Cardiac muscle cell (in vitro differentiated cells and primary cell): ENCODE measurements at regions not wholly inside any gene's neighbourhood (a gene's known extent, or its start where the extent isn't known, plus 50 kb on each side); places are given as distances from the start of the nearest gene placed in this dataset.
A peak's percentile ranks its signal among the peaks of the same experiment; 100 is the strongest.

Experiments used
- DNase-seq, 2 donors: peaks; one replicate each; pipeline versions ENCODE4 v3.0.0 to v3.0.0-alpha.2; 2010 to 2017; ENCODE audit warnings: low read depth in 1 of 2, low spot score in 1 of 2
- H3K27ac ChIP-seq: fragments of 200-600 bp; sonication (generic); 2 replicates; pipeline ENCODE4 v1.5.1; 2016
- H3K27me3 ChIP-seq: fragments of 200-600 bp; sonication (generic); 2 replicates; pipeline ENCODE4 v1.6.0; 2016; ENCODE audit warnings: control low read depth
- H3K36me3 ChIP-seq: fragments of 200-600 bp; sonication (generic); 2 replicates; pipeline ENCODE4 v1.5.1; 2016; ENCODE audit warnings: control low read depth
- H3K4me1 ChIP-seq: fragments of 200-600 bp; sonication (generic); 2 replicates; pipeline ENCODE4 v1.8.1; 2017; ENCODE audit warnings: low read depth, mild to moderate bottlenecking, mixed run types
- H3K4me3 ChIP-seq: fragments of 200-600 bp; sonication (generic); 2 replicates; pipeline ENCODE4 v1.5.1; 2016; ENCODE audit warnings: mild to moderate bottlenecking
- H3K9me3 ChIP-seq: fragments of 200-600 bp; sonication (generic); 2 replicates; pipeline ENCODE4 v1.5.1; 2017; ENCODE audit warnings: low read depth, mild to moderate bottlenecking, control low read depth
- TF ChIP-seq, protein P1 (sequence below): IDR thresholded peaks from 2 replicates; pipeline ENCODE4 v1.5.1; 2012; ENCODE audit warnings: low read depth, mild to moderate bottlenecking, low read length

DNA sequence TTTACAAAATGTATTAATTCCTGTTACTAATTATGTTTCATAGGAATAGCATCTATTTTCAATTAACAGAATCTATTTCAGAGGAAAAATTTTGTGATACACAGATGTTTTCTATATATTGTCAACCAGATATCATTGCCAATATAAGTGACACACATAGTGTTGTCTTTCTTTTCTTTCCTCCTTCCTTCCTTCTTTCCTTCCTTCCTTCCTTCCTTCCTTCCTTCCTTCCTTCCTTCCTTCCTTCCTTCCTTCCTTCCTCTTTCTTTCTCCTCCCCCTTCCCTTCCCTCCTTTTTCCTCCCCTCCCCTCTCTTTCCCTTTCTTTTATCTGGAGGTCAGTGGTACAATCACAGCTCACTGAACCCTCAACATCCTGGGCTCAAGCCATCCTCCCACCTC, 146.5 kb upstream of the DSEL start:
- TF ChIP-seq, protein P1, sequence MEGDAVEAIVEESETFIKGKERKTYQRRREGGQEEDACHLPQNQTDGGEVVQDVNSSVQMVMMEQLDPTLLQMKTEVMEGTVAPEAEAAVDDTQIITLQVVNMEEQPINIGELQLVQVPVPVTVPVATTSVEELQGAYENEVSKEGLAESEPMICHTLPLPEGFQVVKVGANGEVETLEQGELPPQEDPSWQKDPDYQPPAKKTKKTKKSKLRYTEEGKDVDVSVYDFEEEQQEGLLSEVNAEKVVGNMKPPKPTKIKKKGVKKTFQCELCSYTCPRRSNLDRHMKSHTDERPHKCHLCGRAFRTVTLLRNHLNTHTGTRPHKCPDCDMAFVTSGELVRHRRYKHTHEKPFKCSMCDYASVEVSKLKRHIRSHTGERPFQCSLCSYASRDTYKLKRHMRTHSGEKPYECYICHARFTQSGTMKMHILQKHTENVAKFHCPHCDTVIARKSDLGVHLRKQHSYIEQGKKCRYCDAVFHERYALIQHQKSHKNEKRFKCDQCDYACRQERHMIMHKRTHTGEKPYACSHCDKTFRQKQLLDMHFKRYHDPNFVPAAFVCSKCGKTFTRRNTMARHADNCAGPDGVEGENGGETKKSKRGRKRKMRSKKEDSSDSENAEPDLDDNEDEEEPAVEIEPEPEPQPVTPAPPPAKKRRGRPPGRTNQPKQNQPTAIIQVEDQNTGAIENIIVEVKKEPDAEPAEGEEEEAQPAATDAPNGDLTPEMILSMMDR, result no peak
- no peak overlapping the region for H3K27ac ChIP-seq
- H3K4me3 ChIP-seq, result no peak overlapping the region

DNA sequence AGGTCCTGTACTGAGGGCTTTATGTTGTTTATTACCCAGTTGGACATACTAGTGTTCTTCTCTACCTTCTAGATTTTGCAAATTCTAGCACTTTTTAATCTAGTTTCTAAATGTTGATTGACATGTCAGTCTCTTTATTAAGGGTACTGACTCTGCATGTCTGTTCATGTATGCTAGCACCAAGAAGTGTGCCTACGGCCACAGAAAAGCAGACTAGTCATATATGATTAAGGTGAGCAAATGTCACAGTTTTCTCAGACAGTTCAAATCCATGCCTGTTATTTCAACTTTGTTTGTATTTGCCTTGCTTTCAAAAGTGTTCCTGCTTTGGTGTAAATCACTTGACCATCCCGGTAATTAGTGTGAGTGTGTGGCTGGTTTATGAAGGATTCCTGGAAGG, 145.0 kb upstream of the DSEL start:
- H3K4me3 ChIP-seq, result no peak overlapping the region
- H3K36me3 ChIP-seq, result no peaks in the 10 kb centered on the region
- no peak for DNase-seq
- H3K9me3 ChIP-seq, result no peaks in the 10 kb centered on the region
- TF ChIP-seq, protein P1, result no peak
- H3K4me1 ChIP-seq, result no peaks in the 10 kb centered on the region
- H3K27ac ChIP-seq, result no peak overlapping the region
- no peaks in the 10 kb centered on the region for H3K27me3 ChIP-seq

More for the DNA sequence above, 146.5 kb upstream of the DSEL start:
- Histone ChIP-seq H3K27me3 (no peaks in the 10 kb centered on the region), H3K4me1 (no peaks in the 10 kb centered on the region), H3K36me3 (no peaks in the 10 kb centered on the region), H3K9me3 (no peaks in the 10 kb centered on the region)
- DNase-seq, result no peak

DNA sequence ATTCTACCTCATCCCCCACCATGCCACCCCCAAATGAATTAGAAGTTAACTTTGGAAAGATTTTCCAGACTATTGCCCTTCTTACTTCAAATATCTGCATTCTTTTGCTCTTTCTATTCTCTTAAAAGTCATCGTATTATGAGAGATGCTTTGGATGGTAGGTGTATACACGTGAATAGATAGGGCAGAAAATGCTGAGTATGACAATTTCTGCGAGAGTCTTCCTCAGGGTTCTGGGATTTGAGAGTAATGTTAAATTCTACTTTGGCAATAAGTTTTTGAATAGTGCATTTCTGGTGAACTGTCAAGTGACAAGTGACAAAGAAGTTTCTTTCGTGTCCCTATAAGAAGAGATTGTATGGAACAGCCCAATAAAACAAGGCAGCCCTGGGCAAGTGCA, 137.6 kb upstream of the DSEL start:
- no peaks in the 10 kb centered on the region for H3K4me1 ChIP-seq
- no peaks in the 10 kb centered on the region for H3K9me3 ChIP-seq
- no peak for DNase-seq
- TF ChIP-seq, protein P1, result no peak
- no peak overlapping the region for H3K4me3 ChIP-seq
- no peak overlapping the region for H3K27ac ChIP-seq
- no peaks in the 10 kb centered on the region for H3K36me3 ChIP-seq
- H3K27me3 ChIP-seq, result no peaks in the 10 kb centered on the region

DNA sequence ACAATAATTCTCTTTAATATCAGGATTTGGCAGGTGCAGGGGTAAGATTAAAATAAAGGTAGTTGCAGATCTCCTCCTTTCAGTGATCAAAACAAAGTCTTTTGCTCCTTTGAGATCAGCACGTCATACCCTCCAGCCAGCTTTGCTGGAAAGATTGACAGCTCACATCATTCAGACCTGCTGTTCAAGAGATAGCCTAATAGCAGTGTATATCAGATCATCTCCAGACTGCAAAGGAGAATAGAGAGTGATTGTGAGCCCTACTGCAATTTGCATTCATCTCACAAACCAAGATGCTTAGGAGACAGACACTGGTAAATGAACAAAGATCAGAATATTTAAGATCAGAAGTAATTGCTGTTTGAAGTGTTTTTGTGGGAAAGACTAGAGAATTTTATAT, 135.8 kb upstream of the DSEL start:
- Histone ChIP-seq H3K27ac (no peak overlapping the region), H3K36me3 (no peaks in the 10 kb centered on the region), H3K4me3 (no peak overlapping the region), H3K4me1 (no peaks in the 10 kb centered on the region), H3K9me3 (no peaks in the 10 kb centered on the region), H3K27me3 (no peaks in the 10 kb centered on the region)
- TF ChIP-seq, protein P1, result no peak
- DNase-seq, result no peak

DNA sequence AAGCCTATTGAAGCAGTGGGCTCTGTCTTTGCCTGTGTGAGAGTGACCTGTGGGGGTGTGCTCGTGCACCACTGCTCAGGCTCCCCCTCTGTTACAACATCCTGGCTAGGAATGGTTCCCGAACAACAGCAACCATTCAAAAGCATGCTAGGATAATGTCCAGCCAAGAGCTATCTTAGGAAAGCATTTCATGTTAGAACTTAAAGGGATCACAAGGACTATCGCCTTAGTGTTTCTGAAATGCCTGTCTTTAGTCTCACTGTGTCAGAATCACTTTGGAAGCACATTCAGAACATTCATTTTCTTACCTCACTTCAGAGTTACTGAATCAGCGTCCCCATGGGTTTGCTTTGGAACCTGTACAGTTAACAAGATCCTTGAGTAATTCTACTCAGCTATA, 134.9 kb upstream of the DSEL start:
- Histone ChIP-seq H3K4me3 (no peak overlapping the region), H3K27ac (no peak overlapping the region), H3K4me1 (no peaks in the 10 kb centered on the region), H3K27me3 (no peaks in the 10 kb centered on the region), H3K36me3 (no peaks in the 10 kb centered on the region), H3K9me3 (no peaks in the 10 kb centered on the region)
- TF ChIP-seq, protein P1, result no peak
- DNase-seq, result peak in 1 of 2 donors; percentile 43

DNA sequence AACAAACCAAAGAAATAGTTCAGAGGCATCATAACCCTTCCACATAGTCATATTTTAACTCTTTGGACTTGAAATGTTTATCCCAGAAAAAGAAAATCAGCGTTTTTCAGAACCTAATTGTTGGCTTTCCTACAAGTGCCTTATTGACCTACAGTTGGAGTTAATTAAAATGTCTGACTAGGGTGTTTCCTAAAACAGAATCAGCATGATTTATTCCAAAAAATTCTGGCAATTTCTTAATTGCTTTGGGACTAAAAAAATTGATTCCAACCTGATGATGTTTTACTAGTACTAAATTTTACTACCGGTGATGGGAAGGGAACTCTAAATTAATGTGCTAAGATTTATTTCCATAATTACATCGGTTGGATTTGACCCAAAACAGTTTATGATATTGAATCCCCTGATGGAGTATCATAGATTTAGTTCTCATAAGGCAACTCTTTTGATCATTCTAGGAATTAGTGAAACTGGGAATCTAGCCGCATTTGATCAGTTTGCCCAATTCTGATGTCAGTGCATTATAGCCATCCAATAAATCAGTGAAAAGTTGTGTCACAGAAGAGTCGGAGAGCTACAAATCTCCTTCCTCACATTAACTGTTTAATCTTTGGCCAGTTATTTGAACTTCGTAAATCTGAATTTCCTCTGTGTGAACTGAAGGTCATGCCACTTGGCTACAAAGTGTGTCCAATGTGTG, 134.3 kb upstream of the DSEL start:
- H3K27me3 ChIP-seq, result no peaks in the 10 kb centered on the region
- H3K27ac ChIP-seq, result no peak overlapping the region
- DNase-seq, result no peak
- no peak overlapping the region for H3K4me3 ChIP-seq
- no peaks in the 10 kb centered on the region for H3K9me3 ChIP-seq
- TF ChIP-seq, protein P1, result no peak
- no peaks in the 10 kb centered on the region for H3K4me1 ChIP-seq
- no peaks in the 10 kb centered on the region for H3K36me3 ChIP-seq
